ENCODE measurements at regions not wholly inside any gene's neighbourhood (a gene's known extent, or its start where the extent isn't known, plus 50 kb on each side); places are given as distances from the start of the nearest gene placed in this dataset.
A peak's percentile ranks its signal among the peaks of the same experiment; 100 is the strongest.

GRCh38 chr3:7841451-7841850 lies 660.2 kb upstream of the LMCD1 start:
- intact Hi-C loops (cut with DNase I; ENCODE audit: low total_unique reads) = no loop called here
- 5 to 13% (median 12%) methylated on average over 1 of the region's 1 CpG for WGBS, 5 donors
- peak in 1 of 2 donors; percentile 64 for DNase-seq

GRCh38 chr3:7843441-7843840 lies 658.2 kb upstream of the LMCD1 start:
- H3K27ac ChIP-seq = no peak overlapping the region
- H3K27me3 ChIP-seq = no peaks in the 10 kb centered on the region
- DNase-seq = peak in 1 of 2 donors; percentile 37

More at GRCh38 chr3:7841451-7841850, 660.2 kb upstream of the LMCD1 start:
- Histone ChIP-seq H3K27me3 (no peaks in the 10 kb centered on the region), H3K4me1 (peaks cover 0 to 16% (median 0%) of the 10 kb centered on the region in 4 donors), H3K9me3 (no peaks in the 10 kb centered on the region), H3K36me3 (no peaks in the 10 kb centered on the region), H3K4me3 (no peak overlapping the region), H3K27ac (no peak overlapping the region)
- TF ChIP-seq POLR2AphosphoS5 (IDR thresholded peaks at IDR 0.05) = peak in 1 of 3 donors; percentile 29
- TF ChIP-seq POLR2A (IDR thresholded peaks at IDR 0.05) = no peak

GRCh38 chr3:7847021-7847420 lies 654.6 kb upstream of the LMCD1 start:
- intact Hi-C loops (cut with DNase I; ENCODE audit: low total_unique reads) = no loop called here
- Histone ChIP-seq H3K4me3 (no peak overlapping the region), H3K9me3 (no peaks in the 10 kb centered on the region), H3K4me1 (peaks cover 0 to 2% (median 0%) of the 10 kb centered on the region in 4 donors), H3K36me3 (no peaks in the 10 kb centered on the region), H3K27me3 (no peaks in the 10 kb centered on the region), H3K27ac (no peak overlapping the region)
- TF ChIP-seq POLR2A (IDR thresholded peaks at IDR 0.05) (no peak), POLR2AphosphoS5 (IDR thresholded peaks at IDR 0.05) (no peak), CTCF (IDR thresholded peaks at IDR 0.05) (no peak), EP300 (IDR thresholded peaks at IDR 0.05) (no peak)
- DNase-seq = no peak
- whole genome bisulfite sequencing, 5 donors = 45 to 69% (median 59%) methylated on average over 2 of the region's 2 CpGs

More at GRCh38 chr3:7843441-7843840, 658.2 kb upstream of the LMCD1 start:
- Histone ChIP-seq H3K4me3 (no peak overlapping the region), H3K36me3 (no peaks in the 10 kb centered on the region), H3K9me3 (no peaks in the 10 kb centered on the region), H3K4me1 (peaks cover 0 to 16% (median 0%) of the 10 kb centered on the region in 4 donors)
- intact Hi-C loops (cut with DNase I; ENCODE audit: low total_unique reads) = no loop called here
- 72 to 89% (median 83%) methylated on average over 1 of the region's 1 CpG for WGBS, 5 donors
- TF ChIP-seq POLR2AphosphoS5 (IDR thresholded peaks at IDR 0.05) (no peak), EP300 (IDR thresholded peaks at IDR 0.05) (no peak), POLR2A (IDR thresholded peaks at IDR 0.05) (no peak), CTCF (IDR thresholded peaks at IDR 0.05) (no peak)

GRCh38 chr3:7847521-7847920 lies 654.1 kb upstream of the LMCD1 start:
- 73 to 78% (median 75%) methylated on average over 6 of the region's 6 CpGs for WGBS, 5 donors
- Histone ChIP-seq H3K4me1 (no peaks in the 10 kb centered on the region), H3K9me3 (no peaks in the 10 kb centered on the region), H3K27me3 (no peaks in the 10 kb centered on the region), H3K36me3 (no peaks in the 10 kb centered on the region), H3K27ac (no peak overlapping the region), H3K4me3 (no peak overlapping the region)
- no peak for TF ChIP-seq POLR2AphosphoS5 (IDR thresholded peaks at IDR 0.05)
- DNase-seq = no peak
- intact Hi-C loops (cut with DNase I; ENCODE audit: low total_unique reads) = no loop called here

GRCh38 chr3:7854266-7854665 lies 647.4 kb upstream of the LMCD1 start:
- whole genome bisulfite sequencing, 5 donors = 62 to 76% (median 74%) methylated on average over 3 of the region's 3 CpGs
- DNase-seq = no peak
- Histone ChIP-seq H3K36me3 (no peaks in the 10 kb centered on the region), H3K4me3 (no peak overlapping the region), H3K4me1 (no peaks in the 10 kb centered on the region), H3K27me3 (no peaks in the 10 kb centered on the region), H3K27ac (no peak overlapping the region), H3K9me3 (no peaks in the 10 kb centered on the region)
- no peak for TF ChIP-seq CTCF (IDR thresholded peaks at IDR 0.05)
- no peak for TF ChIP-seq POLR2A (IDR thresholded peaks at IDR 0.05)
- no peak for TF ChIP-seq EP300 (IDR thresholded peaks at IDR 0.05)
- no peak for TF ChIP-seq POLR2AphosphoS5 (IDR thresholded peaks at IDR 0.05)
- intact Hi-C loops (cut with DNase I; ENCODE audit: low total_unique reads) = no loop called here

All from stomach (tissue), 8 donors.